Neural crest cell (in vitro differentiated cells): ENCODE measurements at regions not wholly inside any gene's neighbourhood (a gene's known extent, or its start where the extent isn't known, plus 50 kb on each side); places are given as distances from the start of the nearest gene placed in this dataset.

Source experiments
- DNase-seq: peaks from one replicate; pipeline ENCODE4 v3.0.0; 2021; ENCODE audit warnings: low read depth, mixed read lengths, low spot score
- H3K27ac Mint-ChIP-seq: one replicate; pipeline ENCODE4 v1.8.0; 2021; ENCODE audit warnings: mild to moderate bottlenecking, mixed read lengths; ENCODE audit not compliant: unreplicated experiment
- H3K27me3 Mint-ChIP-seq: 2 replicates; pipeline ENCODE4 v1.8.0; 2021; ENCODE audit warnings: low read depth, mild to moderate bottlenecking, mixed read lengths
- H3K36me3 Mint-ChIP-seq: 2 replicates; pipeline ENCODE4 v1.8.0; 2021; ENCODE audit warnings: low read depth, mild to moderate bottlenecking, mixed read lengths
- H3K4me1 Mint-ChIP-seq: 2 replicates; pipeline ENCODE4 v1.8.0; 2021; ENCODE audit warnings: mixed read lengths
- H3K4me3 Mint-ChIP-seq: one replicate; pipeline ENCODE4 v1.8.0; 2021; ENCODE audit warnings: mild to moderate bottlenecking, mixed read lengths
- H3K9me3 Mint-ChIP-seq: 2 replicates; pipeline ENCODE4 v1.8.0; 2021; ENCODE audit warnings: mixed read lengths
- TF ChIP-seq, protein P1 (sequence below): fragments of 200-600 bp; sonication (generic); conservative IDR thresholded peaks from 2 replicates; pipeline ENCODE4 v1.5.0; 2021; ENCODE audit warnings: antibody characterized with exemption, mild to moderate bottlenecking

GRCh38 chr13:80463673-80464352 lies 122.9 kb upstream of the SPRY2 start:
- Mint-ChIP-seq H3K4me3 (no peak overlapping the region), H3K9me3 (no peaks in the 10 kb centered on the region), H3K36me3 (peaks cover 5% of the 10 kb centered on the region), H3K27ac (no peak overlapping the region), H3K4me1 (peaks cover 8% of the 10 kb centered on the region), H3K27me3 (no peaks in the 10 kb centered on the region)
- TF ChIP-seq, protein P1, sequence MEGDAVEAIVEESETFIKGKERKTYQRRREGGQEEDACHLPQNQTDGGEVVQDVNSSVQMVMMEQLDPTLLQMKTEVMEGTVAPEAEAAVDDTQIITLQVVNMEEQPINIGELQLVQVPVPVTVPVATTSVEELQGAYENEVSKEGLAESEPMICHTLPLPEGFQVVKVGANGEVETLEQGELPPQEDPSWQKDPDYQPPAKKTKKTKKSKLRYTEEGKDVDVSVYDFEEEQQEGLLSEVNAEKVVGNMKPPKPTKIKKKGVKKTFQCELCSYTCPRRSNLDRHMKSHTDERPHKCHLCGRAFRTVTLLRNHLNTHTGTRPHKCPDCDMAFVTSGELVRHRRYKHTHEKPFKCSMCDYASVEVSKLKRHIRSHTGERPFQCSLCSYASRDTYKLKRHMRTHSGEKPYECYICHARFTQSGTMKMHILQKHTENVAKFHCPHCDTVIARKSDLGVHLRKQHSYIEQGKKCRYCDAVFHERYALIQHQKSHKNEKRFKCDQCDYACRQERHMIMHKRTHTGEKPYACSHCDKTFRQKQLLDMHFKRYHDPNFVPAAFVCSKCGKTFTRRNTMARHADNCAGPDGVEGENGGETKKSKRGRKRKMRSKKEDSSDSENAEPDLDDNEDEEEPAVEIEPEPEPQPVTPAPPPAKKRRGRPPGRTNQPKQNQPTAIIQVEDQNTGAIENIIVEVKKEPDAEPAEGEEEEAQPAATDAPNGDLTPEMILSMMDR: no peak
- DNase-seq: no peak

DNA sequence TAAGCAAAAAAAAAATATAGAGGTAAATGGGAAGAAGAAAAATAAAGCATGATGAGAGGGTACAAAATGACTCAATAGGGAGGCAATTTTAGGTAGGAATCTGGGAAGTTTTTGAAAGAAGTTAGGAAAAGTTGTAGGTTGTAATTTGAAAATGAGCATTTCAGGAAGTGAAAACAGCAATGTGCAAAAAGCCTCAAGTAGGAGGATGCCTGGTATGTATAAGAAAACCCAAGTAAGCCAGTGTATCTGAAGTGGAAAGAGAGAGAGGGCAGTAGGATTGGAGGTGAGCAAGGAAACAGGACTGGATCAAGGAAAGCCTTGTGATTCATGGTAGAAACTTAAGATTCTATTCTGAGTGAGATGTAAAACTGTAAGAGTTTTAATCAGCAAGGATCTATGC lies 121.6 kb upstream of the SPRY2 start:
- Mint-ChIP-seq H3K4me1 (no peaks in the 10 kb centered on the region), H3K27ac (no peak overlapping the region), H3K27me3 (no peaks in the 10 kb centered on the region), H3K9me3 (peaks cover 4% of the 10 kb centered on the region), H3K36me3 (peaks cover 5% of the 10 kb centered on the region), H3K4me3 (no peak overlapping the region)
- no peak for DNase-seq
- TF ChIP-seq, protein P1: no peak

DNA sequence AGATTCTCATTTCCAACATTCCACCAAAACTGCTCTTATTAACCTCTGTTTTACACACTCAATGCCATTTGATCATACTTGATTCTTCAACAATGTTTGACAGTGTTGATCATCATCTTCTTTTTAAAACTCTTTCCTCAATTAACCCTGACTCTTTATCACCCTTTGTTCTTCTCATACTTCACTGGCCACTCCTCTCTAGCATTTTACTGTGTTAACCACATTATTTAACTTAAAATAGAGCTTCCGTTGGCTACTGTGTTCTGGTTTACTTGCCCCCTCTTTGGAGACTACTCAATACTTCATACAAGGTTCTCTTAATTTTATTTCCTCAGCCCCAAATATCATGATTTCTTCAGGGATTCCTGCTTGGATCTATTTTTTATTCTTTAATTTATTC lies 121.1 kb upstream of the SPRY2 start:
- no peaks in the 10 kb centered on the region for H3K27me3 Mint-ChIP-seq
- TF ChIP-seq, protein P1: no peak
- peaks cover 5% of the 10 kb centered on the region for H3K9me3 Mint-ChIP-seq
- H3K4me1 Mint-ChIP-seq: no peaks in the 10 kb centered on the region
- no peak overlapping the region for H3K27ac Mint-ChIP-seq
- H3K4me3 Mint-ChIP-seq: no peak overlapping the region
- peaks cover 5% of the 10 kb centered on the region for H3K36me3 Mint-ChIP-seq
- no peak for DNase-seq

GRCh38 chr13:80458543-80458942 lies 117.6 kb upstream of the SPRY2 start:
- Mint-ChIP-seq H3K9me3 (peaks cover 8% of the 10 kb centered on the region), H3K4me1 (no peaks in the 10 kb centered on the region), H3K4me3 (no peak overlapping the region), H3K36me3 (no peaks in the 10 kb centered on the region), H3K27ac (peak overlapping the region; percentile 65), H3K27me3 (no peaks in the 10 kb centered on the region)
- DNase-seq: no peak
- TF ChIP-seq, protein P1: no peak

GRCh38 chr13:80454245-80454644 lies 113.3 kb upstream of the SPRY2 start:
- Mint-ChIP-seq H3K9me3 (peaks cover 11% of the 10 kb centered on the region), H3K4me3 (no peak overlapping the region), H3K36me3 (no peaks in the 10 kb centered on the region), H3K27me3 (no peaks in the 10 kb centered on the region), H3K27ac (no peak overlapping the region), H3K4me1 (no peaks in the 10 kb centered on the region)
- no peak for DNase-seq
- TF ChIP-seq, protein P1: no peak
